MCF 10A (cell line): ENCODE measurements at regions not wholly inside any gene's neighbourhood (a gene's known extent, or its start where the extent isn't known, plus 50 kb on each side); places are given as distances from the start of the nearest gene placed in this dataset.

ENCODE experiments used
- BruUV-seq: library from RNA; stranded (reverse); fragments of 400-500 nt; replicated peaks from 2 replicates; lab custom pipeline; 2021; lab: Mats Ljungman, UMichigan
- CTCF ChIA-PET: fragments of 300-600 bp; sonication (Branson Sonifier 250); formaldehyde crosslinking; extraction: SDS; loops from one replicate; lab custom pipeline; 2021; ENCODE audit warnings: antibody characterized with exemption, inconsistent platforms; lab: Yijun Ruan, JAX
- POLR2A ChIA-PET: fragments of 300-600, 350-650 bp; sonication (Branson Sonifier 250); formaldehyde crosslinking; extraction: SDS; loops from one replicate; lab custom pipeline; 2020; ENCODE audit warnings: antibody characterized with exemption, inconsistent platforms; lab: Yijun Ruan, JAX
- DNase-seq: peaks from one replicate; pipeline ENCODE4 v3.0.0-alpha.2; 2018; ENCODE audit not compliant: unreplicated experiment
- H3K27ac Mint-ChIP-seq: one replicate; pipeline ENCODE4 v1.8.0; 2022; ENCODE audit warnings: mild to moderate bottlenecking, low read depth, mixed read lengths; ENCODE audit not compliant: unreplicated experiment
- H3K27me3 Mint-ChIP-seq: one replicate; pipeline ENCODE4 v1.8.0; 2022; ENCODE audit warnings: mixed read lengths; ENCODE audit not compliant: insufficient read depth, unreplicated experiment
- H3K36me3 Mint-ChIP-seq: one replicate; pipeline ENCODE4 v1.8.0; 2022; ENCODE audit warnings: mild to moderate bottlenecking, moderate library complexity, mixed read lengths; ENCODE audit not compliant: insufficient read depth, unreplicated experiment
- H3K4me1 Mint-ChIP-seq: one replicate; pipeline ENCODE4 v1.8.0; 2022; ENCODE audit warnings: mixed read lengths; ENCODE audit not compliant: insufficient read depth, unreplicated experiment
- H3K4me3 Mint-ChIP-seq: one replicate; pipeline ENCODE4 v1.8.0; 2022; ENCODE audit warnings: mild to moderate bottlenecking, moderate library complexity, mixed read lengths; ENCODE audit not compliant: unreplicated experiment
- H3K9me3 Mint-ChIP-seq: one replicate; pipeline ENCODE4 v1.8.0; 2022; ENCODE audit warnings: mixed read lengths; ENCODE audit not compliant: unreplicated experiment
- CTCF ChIP-seq: fragments of 200-600 bp; IDR thresholded peaks from one replicate; pipeline ENCODE4 v1.8.0; 2022; ENCODE audit warnings: antibody characterized with exemption, mild to moderate bottlenecking; ENCODE audit not compliant: unreplicated experiment
- intact Hi-C: fragments of 100-400 bp; cut with micrococcal nuclease; formaldehyde crosslinking; loops from 2 replicates; pipeline ENCODE4 v1.14.1; 2022

GRCh38 chr11:45369313-45369712 lies 83.2 kb upstream of the SYT13 start:
- no peak for DNase-seq
- TF ChIP-seq CTCF = no peak
- intact Hi-C loops = no loop called here
- peaks cover 34% of the 10 kb centered on the region for H3K27me3 Mint-ChIP-seq
- H3K4me3 Mint-ChIP-seq = no peak overlapping the region
- CTCF ChIA-PET = interaction anchor here (0.6 to 2.0 kb wide), 5 partner anchors 10 to 742 kb away, joined by 3 to 6 read pairs (median 3); no protein-coding TSS in a partner anchor
- no peaks in the 10 kb centered on the region for H3K36me3 Mint-ChIP-seq
- no peaks in the 10 kb centered on the region for H3K9me3 Mint-ChIP-seq
- POLR2A ChIA-PET = no interaction called here
- BruUV-seq = no TSS peak
- H3K27ac Mint-ChIP-seq = no peak overlapping the region
- H3K4me1 Mint-ChIP-seq = no peaks in the 10 kb centered on the region

DNA sequence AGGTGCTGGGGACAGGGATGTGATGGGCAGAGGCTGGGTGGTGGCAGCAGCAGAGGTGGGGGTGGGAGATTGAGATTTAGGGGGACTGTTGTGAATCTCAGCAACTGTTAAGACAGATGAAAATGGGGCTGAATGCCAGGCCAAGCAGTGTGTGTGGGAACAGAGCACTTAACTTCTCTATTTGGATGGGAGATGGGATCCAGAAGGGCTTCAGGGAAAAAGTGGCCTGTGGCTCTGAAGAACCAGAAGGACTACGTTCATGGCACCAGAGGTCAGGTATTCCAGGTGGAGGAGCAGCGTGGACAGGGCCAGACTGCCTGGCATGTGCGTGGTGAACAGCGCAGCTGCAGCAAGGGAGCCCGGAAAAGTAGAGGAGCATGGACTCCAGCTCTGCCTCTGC lies 82.6 kb upstream of the SYT13 start:
- no peak for DNase-seq
- ChIA-PET CTCF (interaction anchor here (0.6 to 2.0 kb wide), 5 partner anchors 11 to 403 kb away, joined by 3 to 6 read pairs (median 3); no protein-coding TSS in a partner anchor), POLR2A (no interaction called here)

DNA sequence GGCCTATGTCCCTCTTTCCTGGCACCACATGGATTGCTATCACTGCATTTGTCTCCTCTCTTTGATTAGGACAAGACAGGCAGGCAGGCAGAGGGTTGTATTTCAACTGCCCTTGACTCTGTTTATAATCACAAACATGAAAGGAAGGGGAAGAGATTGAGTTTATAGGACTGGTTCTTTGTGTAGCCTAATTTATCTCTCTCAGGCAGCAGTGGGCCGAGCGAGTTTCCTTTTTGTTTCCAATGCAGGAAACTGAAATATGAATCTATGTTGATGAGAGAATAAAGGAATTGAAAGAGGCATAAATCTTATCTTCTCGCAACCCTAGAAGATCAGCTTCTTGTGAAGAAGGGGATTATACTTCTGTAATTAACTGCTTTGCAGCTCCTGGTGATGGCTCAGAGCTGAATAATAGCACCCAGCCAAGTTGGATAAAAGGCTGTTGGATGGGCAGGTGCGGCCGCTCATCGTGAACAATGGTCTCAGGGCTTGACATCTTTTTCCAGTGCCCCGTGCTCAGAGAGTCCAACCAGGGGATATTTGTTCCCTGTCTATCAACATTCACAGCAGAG lies 80.6 kb upstream of the SYT13 start:
- Mint-ChIP-seq H3K9me3 (no peaks in the 10 kb centered on the region), H3K36me3 (no peaks in the 10 kb centered on the region), H3K27me3 (peaks cover 48% of the 10 kb centered on the region), H3K27ac (no peak overlapping the region), H3K4me1 (no peaks in the 10 kb centered on the region), H3K4me3 (no peak overlapping the region)
- intact Hi-C loops = no loop called here
- POLR2A ChIA-PET = no interaction called here
- no peak for TF ChIP-seq CTCF
- DNase-seq = no peak
- no TSS peak for BruUV-seq
- CTCF ChIA-PET = interaction anchor here (1.0 kb wide), 1 partner anchor 401 kb away, joined by 3 read pairs; no protein-coding TSS in a partner anchor

More for the DNA sequence above, 82.6 kb upstream of the SYT13 start:
- no peak for TF ChIP-seq CTCF
- no TSS peak for BruUV-seq
- Mint-ChIP-seq H3K4me3 (no peak overlapping the region), H3K4me1 (no peaks in the 10 kb centered on the region), H3K36me3 (no peaks in the 10 kb centered on the region), H3K27me3 (peaks cover 34% of the 10 kb centered on the region), H3K27ac (no peak overlapping the region), H3K9me3 (no peaks in the 10 kb centered on the region)
- intact Hi-C loops = no loop called here

DNA sequence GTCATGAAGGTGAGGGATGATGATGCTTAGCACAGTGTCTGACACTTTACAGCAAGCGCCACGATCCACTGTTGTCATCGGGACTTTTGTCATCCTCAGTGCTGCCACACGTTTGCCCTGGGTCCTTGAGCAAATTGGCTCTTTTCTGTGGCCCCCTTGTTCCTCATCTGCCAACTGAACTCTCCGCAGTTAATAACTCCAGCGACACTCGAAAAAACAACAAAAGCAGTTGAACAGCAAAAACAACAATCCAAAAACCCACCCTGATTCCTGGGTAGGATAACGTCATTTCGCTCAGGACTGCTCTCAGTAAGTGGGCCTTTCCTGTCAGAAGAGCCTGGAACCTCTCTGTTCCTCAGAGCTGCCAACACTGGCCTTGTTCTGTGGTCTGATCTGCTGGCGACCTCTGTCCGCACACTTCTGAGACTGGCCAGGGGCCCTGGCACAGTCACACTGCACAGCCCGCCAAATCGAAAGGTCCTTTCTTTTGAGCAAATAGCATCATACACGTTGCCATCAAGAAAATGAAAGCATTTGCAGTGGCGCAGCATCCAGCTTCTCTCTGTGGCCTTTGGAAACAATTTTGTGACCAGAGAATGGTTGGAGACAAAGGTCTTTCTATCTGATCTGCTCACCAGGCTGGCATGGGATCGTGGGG lies 79.9 kb upstream of the SYT13 start:
- ChIA-PET CTCF (interaction anchor here (1.0 kb wide), 1 partner anchor 402 kb away, joined by 3 read pairs; no protein-coding TSS in a partner anchor), POLR2A (no interaction called here)
- DNase-seq = no peak
- no TSS peak for BruUV-seq
- TF ChIP-seq CTCF = no peak
- H3K4me1 Mint-ChIP-seq = no peaks in the 10 kb centered on the region
- H3K27ac Mint-ChIP-seq = no peak overlapping the region
- peaks cover 54% of the 10 kb centered on the region for H3K27me3 Mint-ChIP-seq
- H3K36me3 Mint-ChIP-seq = no peaks in the 10 kb centered on the region
- no peaks in the 10 kb centered on the region for H3K9me3 Mint-ChIP-seq
- intact Hi-C loops = no loop called here
- H3K4me3 Mint-ChIP-seq = no peak overlapping the region
